Upper lobe of right lung (tissue), 1 donor: ENCODE measurements at regions not wholly inside any gene's neighbourhood (a gene's known extent, or its start where the extent isn't known, plus 50 kb on each side); places are given as distances from the start of the nearest gene placed in this dataset.

Source experiments
- ATAC-seq: fragments of 200-7000 bp; cut with Tn5 transposase; one replicate; pipeline ENCODE4 v1.9.1; 2020; ENCODE audit warnings: mild to moderate bottlenecking, moderate library complexity
- DNase-seq: peaks from one replicate; pipeline ENCODE4 v3.0.0-alpha.2; 2020
- H3K27ac ChIP-seq: fragments of 200-600 bp; one replicate; pipeline ENCODE4 v1.8.0; 2022
- H3K27me3 ChIP-seq: fragments of 200-600 bp; one replicate; pipeline ENCODE4 v1.8.0; 2022; ENCODE audit warnings: mild to moderate bottlenecking
- H3K36me3 ChIP-seq: fragments of 200-600 bp; one replicate; pipeline ENCODE4 v1.8.0; 2022
- H3K4me1 ChIP-seq: fragments of 200-600 bp; one replicate; pipeline ENCODE4 v1.8.0; 2022
- H3K4me3 ChIP-seq: fragments of 200-600 bp; one replicate; pipeline ENCODE4 v1.8.0; 2022; ENCODE audit warnings: mild to moderate bottlenecking
- H3K9me3 ChIP-seq: fragments of 200-600 bp; one replicate; pipeline ENCODE4 v1.8.0; 2022
- CTCF ChIP-seq: fragments of 200-600 bp; IDR thresholded peaks from one replicate; pipeline ENCODE4 v1.8.0; 2022; ENCODE audit warnings: antibody characterized with exemption
- intact Hi-C: fragments of 100-400 bp; cut with DNase I; formaldehyde crosslinking; loops from one replicate; pipeline ENCODE4 v1.11.0; 2022
- donor health status: DM: no; HTN: yes; CAD: no; lungs with severe emphysema.

GRCh38 chr3:120503727-120504616 is 53.2 kb upstream of the FSTL1 start:
- intact Hi-C loops = no loop called here

GRCh38 chr3:120502116-120502515 is 51.3 kb upstream of the FSTL1 start:
- no peak for TF ChIP-seq CTCF
- Histone ChIP-seq H3K4me1 (peaks cover 22% of the 10 kb centered on the region), H3K4me3 (no peak overlapping the region), H3K36me3 (no peaks in the 10 kb centered on the region), H3K27me3 (no peaks in the 10 kb centered on the region), H3K9me3 (no peaks in the 10 kb centered on the region), H3K27ac (no peak overlapping the region)
- DNase-seq (no peak), ATAC-seq (no peak)
- intact Hi-C loops = no loop called here

More at GRCh38 chr3:120503727-120504616, 53.2 kb upstream of the FSTL1 start:
- no peaks in the 10 kb centered on the region for H3K27me3 ChIP-seq
- H3K9me3 ChIP-seq = no peaks in the 10 kb centered on the region
- H3K4me3 ChIP-seq = no peak overlapping the region
- H3K4me1 ChIP-seq = peaks cover 13% of the 10 kb centered on the region
- no peak for TF ChIP-seq CTCF
- H3K36me3 ChIP-seq = no peaks in the 10 kb centered on the region
- DNase-seq = no peak
- no peak overlapping the region for H3K27ac ChIP-seq
- ATAC-seq = no peak
